GM18505 (cell line): ENCODE measurements at regions not wholly inside any gene's neighbourhood (a gene's known extent, or its start where the extent isn't known, plus 50 kb on each side); places are given as distances from the start of the nearest gene placed in this dataset.
"Not testable (repeated sequence)": the region's sequence is repeated elsewhere in the genome, so short reads cannot be mapped to it uniquely, and the experiment has no call there.

ENCODE experiments used
- ATAC-seq: cut with Tn5 transposase; IDR thresholded peaks from one replicate; pipeline ENCODE4 v1.9.1; 2021; ENCODE audit not compliant: unreplicated experiment
- POLR2A ChIP-seq: IDR thresholded peaks from 4 replicates; pipeline ENCODE4 v1.6.1; 2011; ENCODE audit warnings: borderline replicate concordance; ENCODE audit not compliant: insufficient read depth, insufficient read length; ENCODE audit errors: extremely low read depth

GRCh38 chr12:59393506-59393905 lies 202.3 kb upstream of the SLC16A7 start:
- no peak for ATAC-seq
- no peak for TF ChIP-seq POLR2A

GRCh38 chr12:59389968-59390576 lies 205.8 kb upstream of the SLC16A7 start:
- TF ChIP-seq POLR2A: no peak
- no peak for ATAC-seq

GRCh38 chr12:59388694-59389093 lies 207.1 kb upstream of the SLC16A7 start:
- ATAC-seq: no peak
- no peak for TF ChIP-seq POLR2A

DNA sequence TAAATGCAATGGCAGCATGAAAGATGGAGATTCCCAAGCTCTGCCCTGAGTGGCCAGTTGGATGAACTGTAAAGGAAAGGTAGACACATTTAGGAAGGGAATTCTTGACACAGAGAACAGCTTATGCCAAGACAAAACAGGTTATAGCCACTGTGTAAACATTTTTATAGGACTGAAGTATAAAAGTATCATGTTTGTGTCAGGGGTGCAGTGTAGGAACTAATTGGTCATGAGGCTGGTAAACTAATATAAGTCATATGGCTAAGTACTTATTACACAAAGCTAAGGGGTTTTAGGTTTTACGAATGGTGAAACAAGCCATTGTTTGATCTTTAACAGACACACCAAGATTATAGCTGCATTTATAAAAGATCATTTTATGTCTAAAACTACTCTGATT lies 207.7 kb upstream of the SLC16A7 start:
- no peak for ATAC-seq
- no peak for TF ChIP-seq POLR2A

- no peak for ATAC-seq
- TF ChIP-seq POLR2A: no peak
These were observed 209.6 kb upstream of the SLC16A7 start for GRCh38 chr12:59386236-59386635.

DNA sequence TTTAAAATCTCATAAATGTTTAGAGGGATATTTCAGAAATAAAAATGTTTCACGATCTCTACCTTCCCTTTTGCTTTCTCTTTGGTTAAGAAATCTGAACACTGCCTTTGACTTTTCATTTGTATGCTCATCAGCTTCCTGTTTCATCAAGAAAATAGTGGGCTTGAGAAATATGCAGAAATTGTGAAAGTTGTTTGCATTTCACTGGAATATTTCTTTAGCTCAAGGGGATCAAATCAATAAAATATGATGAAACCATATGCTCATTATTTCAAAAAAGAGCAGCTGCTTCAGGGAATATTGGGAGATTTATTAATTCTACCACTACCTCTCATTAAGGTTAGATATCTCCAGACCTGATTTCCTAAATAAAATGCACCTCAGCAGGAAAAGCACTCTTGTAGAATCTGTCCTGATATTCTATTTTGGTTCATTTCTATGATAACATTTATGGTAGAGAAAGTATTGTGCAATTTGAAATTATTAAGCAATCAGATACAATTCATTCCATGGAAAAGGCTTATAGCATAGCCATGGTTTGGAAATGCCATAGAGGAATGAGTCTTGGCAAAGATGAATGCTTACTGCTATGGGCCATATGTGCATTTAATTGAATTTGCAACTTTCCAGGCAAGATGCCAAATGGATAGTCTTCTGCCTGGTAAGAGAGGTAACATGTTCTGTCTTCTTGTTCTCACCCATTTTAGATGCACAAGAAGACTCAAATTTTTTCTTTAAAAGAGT lies 212.6 kb upstream of the SLC16A7 start:
- ATAC-seq: no peak

GRCh38 chr12:59382282-59383078 lies 213.3 kb upstream of the SLC16A7 start:
- TF ChIP-seq POLR2A: no peak
- no peak for ATAC-seq

More for the DNA sequence above, 212.6 kb upstream of the SLC16A7 start:
- no peak for TF ChIP-seq POLR2A

DNA sequence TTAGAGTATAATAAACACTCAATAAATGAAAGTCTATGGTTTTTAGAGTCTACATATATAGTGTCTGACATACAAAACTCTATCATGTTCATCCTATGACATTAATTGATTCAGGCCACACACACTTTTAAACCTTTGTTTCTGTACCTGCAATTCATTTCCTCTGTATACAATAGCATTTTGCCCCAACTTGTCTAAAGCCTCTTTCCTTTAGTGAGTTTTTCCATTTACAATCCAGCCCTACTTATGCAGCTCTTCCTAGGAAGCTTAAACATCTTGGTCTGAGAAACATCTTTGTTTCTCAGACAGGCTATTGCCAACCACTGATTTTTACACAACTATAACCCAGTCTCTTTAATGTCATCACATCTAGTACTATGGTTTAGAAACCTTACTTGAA lies 214.7 kb upstream of the SLC16A7 start:
- TF ChIP-seq POLR2A: no peak
- no peak for ATAC-seq

GRCh38 chr12:59375633-59376032 lies 220.2 kb upstream of the SLC16A7 start:
- TF ChIP-seq POLR2A: no peak
- no peak for ATAC-seq

DNA sequence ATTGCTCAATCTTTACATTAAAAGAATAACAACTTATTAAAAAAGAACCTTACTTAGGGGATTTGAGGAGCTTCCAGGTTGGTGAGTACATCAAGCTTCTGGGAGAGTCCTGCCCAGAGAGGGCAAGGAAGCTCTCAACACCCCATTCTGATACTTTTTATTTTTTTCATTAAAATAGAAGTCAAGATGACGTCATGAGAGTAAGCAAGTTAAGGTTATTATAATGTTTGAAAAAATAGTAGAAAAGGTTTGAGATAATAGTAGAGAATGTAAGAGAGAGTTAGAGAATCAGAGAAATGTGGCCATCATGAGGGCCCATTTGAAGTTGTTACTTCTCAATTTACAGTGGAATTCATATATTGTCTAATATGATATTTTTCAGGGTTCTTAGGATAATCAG lies 221.0 kb upstream of the SLC16A7 start:
- TF ChIP-seq POLR2A: no peak
- no peak for ATAC-seq

DNA sequence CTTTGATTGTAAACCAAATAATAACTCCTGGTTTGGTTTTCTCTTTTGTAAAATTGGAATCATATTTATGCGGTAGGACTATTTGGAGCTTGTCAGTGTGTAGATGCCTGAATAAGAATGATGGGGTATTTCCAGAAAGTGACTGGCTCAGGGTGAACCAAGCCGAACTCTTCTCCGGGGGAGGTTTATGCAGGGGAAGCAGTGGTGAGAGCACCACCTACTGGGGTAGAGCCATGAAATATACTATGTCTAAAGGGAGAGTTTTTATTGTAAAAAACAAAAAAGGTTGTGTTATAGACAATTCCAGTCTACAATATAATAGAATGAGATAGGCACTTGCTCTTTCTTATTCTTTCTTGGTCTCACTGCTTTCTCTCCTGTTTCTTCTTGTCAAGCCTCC lies 222.9 kb upstream of the SLC16A7 start:
- peak; percentile 58 for ATAC-seq

DNA sequence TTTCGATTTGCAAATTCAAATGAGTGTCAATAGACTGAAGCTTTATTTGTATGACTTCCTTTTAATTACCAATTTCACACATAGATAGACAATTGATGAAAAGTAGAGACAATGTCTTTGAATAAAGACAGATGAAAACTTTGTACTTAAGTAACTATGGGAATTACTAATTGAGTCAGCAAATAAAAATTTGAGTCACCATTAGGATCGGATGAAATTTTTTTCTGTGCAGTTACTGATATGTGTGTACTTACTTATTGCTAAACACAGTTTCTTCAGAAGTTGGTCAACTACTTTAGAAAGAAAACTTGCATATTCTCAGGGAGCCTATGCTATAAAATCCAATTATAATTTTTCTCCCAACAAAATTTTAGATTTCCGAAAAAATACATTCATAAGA lies 224.9 kb upstream of the SLC16A7 start:
- no peak for ATAC-seq
- no peak for TF ChIP-seq POLR2A

More for the DNA sequence above, 222.9 kb upstream of the SLC16A7 start:
- TF ChIP-seq POLR2A: no peak

DNA sequence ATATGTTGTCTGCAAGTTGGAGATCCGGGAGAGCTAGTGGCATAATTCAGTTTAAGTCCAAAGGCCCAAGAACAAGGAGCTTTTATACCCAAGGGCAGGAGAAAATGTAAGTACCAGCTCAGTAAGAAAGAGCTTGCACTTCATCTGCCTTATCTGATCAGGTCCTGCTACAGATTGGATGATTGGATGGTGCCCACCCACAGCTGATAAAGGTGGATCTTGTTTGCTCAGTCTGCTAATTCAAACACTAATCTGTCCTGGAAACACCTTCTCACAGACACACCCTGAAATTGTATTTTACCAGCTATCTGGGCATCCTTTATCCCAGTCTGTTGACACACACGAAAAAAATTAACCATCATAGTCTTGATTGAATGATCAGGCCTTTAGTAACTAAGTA lies 230.7 kb upstream of the SLC16A7 start:
- TF ChIP-seq POLR2A: no peak
- ATAC-seq: no peak

- no peak for TF ChIP-seq POLR2A
These were observed 238.0 kb upstream of the SLC16A7 start for GRCh38 chr12:59357811-59358210.

GRCh38 chr12:59346248-59346647 lies 249.6 kb upstream of the SLC16A7 start:
- not testable (repeated sequence) for ATAC-seq

More at GRCh38 chr12:59357811-59358210, 238.0 kb upstream of the SLC16A7 start:
- no peak for ATAC-seq
